GM18861 (cell line): ENCODE measurements at regions not wholly inside any gene's neighbourhood (a gene's known extent, or its start where the extent isn't known, plus 50 kb on each side); places are given as distances from the start of the nearest gene placed in this dataset.
"Not testable (repeated sequence)": the region's sequence is repeated elsewhere in the genome, so short reads cannot be mapped to it uniquely, and the experiment has no call there.

ENCODE experiments used
- ATAC-seq: cut with Tn5 transposase; IDR thresholded peaks from one replicate; pipeline ENCODE4 v1.9.1; 2021; ENCODE audit not compliant: unreplicated experiment

- no peak for ATAC-seq
Observed at GRCh38 chr4:187714957-187715356, 280.6 kb upstream of the ZFP42 start.

DNA sequence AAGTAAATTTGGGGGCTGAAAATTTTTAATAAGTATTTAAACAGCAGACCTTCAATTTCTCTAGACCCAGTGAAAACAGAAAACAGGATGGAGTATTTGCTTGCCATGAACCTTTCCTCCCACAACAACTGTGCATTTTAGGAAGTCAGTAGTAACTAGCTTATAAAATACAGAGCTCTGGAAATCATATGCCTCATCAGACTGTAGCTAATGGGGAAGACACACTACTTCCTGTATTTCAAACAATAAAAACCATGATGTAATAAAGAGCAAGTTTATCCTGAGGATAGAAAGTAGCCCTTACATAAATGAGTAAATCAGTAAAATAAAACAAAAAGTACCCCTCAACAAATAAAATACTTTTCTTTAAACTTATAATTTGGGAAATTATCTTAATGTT is 280.1 kb upstream of the ZFP42 start:
- ATAC-seq = no peak

GRCh38 chr4:187724456-187724855 is 271.1 kb upstream of the ZFP42 start:
- ATAC-seq = no peak

DNA sequence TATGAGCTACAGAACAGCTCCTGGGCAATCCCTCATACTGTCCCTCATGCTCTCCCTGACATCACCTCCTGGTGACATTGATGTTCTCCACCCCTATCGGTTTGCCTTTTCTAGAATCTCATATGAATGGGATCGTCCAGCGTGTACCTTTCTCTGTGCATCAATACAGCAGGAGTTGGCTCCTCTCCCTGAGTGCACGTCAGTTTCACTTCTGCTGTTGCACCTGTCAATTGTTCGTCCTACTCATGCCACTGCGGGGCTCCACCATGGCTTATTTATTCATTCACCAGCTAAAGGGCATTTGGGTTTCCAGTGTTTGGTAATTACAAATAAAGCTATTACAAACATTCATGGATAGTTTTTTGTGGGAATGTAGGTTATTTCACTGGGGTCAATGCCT is 269.1 kb upstream of the ZFP42 start:
- no peak for ATAC-seq

DNA sequence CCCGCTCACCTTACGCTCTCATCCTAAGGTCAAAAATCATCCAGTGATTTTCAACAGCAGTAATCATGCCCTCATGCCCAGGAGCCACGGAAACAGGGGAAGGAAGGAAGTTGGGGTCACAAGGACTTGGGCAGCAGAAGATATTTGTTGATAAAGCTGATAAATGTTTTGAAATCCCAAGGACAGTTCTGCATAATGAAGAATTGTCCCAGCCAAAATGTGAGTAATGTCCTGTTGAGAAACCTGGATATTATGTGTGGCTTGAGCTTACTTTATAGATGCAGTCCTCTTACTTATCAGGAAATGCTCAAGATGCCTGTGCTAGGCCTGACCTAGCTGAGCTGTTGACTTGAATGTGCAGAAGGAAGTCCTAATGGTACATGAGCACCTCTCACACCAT is 263.0 kb upstream of the ZFP42 start:
- no peak for ATAC-seq

- no peak for ATAC-seq
Observed at GRCh38 chr4:187739771-187740170, 255.8 kb upstream of the ZFP42 start.

GRCh38 chr4:187744911-187745310 is 250.7 kb upstream of the ZFP42 start:
- ATAC-seq = no peak

DNA sequence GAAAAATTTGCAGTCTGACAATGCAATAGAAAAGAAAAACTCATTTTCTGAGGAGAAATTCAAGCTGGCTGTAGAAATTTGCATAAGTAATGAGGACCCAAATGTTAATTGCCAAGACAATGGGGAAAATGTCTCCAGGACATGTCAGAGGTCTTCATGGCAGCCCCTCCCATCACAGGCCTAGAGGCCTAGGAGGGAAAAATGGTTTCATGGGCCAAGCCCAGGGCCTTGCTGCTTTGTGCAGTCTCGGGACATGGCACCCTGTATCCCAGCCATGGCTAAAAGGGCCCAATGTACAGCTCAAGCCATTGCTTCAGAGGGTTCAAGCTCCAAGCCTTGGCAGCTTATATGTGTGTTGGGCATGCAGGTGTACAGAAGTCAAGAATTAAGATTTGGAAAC is 244.9 kb upstream of the ZFP42 start:
- not testable (repeated sequence) for ATAC-seq

DNA sequence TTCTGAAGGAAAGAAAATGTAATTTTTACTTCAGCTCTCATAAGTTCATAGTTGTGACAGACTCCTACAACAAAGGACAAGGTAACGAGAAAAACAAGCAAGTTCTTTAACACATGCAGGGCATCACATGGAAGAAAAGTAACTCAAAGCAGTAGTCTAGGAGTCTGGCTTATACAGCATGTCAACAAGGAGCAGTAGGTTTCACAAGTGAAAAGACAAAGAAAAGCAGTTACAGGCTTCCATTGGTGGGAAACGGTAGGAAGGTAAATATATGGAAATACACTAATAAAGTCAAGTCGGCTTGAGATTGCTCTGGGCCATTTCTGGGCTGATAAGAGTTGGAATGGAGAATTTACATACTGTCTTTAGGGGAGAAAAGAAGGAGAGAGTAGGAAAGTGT is 228.4 kb upstream of the ZFP42 start:
- ATAC-seq = no peak

DNA sequence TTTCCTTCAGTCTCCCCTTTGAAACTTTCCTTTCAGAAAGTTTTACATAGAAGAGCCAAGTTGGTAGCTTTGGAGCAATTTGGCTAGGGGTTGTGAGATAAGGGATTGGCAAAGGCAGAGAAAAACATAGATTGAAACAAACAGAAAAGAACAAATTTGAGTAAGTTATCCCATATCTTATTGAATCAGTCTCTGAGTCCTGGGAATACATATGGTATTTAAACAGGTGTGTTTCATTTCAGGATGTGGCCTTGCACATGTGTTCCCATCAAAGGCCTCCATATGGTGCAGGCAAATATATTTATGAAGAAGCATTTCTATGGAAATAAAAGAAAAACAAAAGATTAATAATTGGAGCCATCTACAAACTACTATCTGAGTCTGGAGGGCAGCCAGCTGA is 227.9 kb upstream of the ZFP42 start:
- no peak for ATAC-seq

GRCh38 chr4:187770345-187770744 is 225.2 kb upstream of the ZFP42 start:
- ATAC-seq = no peak

GRCh38 chr4:187777954-187778353 is 217.6 kb upstream of the ZFP42 start:
- ATAC-seq = no peak

DNA sequence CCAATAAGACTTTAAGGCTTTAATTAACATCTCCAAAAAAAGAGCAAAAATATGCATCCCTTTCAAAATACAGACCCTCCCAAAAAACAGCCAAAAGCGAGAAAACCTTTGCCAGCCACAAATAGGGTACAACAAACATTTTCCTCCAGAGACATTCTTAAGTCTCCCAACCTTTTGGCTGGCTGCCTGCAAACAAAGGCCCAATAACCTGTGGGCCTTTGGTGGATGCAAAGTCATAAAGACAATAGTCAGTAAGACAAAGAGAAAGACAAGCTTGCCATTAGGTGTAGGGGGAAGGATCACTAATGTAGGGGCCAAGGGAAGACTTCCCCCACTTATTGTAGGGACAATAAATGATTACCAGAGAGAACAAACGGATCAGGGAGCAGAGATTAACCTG is 215.5 kb upstream of the ZFP42 start:
- ATAC-seq = no peak

- ATAC-seq = no peak
Observed at GRCh38 chr4:187782286-187782824, 213.2 kb upstream of the ZFP42 start.

DNA sequence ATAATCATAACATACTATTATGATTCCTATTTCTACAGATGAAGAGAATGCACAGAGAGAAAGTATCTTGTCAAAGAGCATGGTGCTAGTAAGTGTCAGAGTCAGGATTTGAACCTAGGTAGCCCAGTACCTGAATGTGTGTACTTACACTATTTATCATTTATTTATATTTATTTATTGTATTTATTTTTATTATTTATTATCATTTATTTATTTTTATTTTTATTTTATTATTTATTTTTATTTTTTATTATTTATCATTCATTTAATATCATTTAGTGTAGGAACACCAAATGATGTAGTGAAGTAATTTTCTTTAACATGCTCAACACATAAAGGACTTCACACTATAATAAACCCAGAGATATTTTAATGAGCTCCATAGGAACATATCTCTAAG is 209.4 kb upstream of the ZFP42 start:
- no peak for ATAC-seq

DNA sequence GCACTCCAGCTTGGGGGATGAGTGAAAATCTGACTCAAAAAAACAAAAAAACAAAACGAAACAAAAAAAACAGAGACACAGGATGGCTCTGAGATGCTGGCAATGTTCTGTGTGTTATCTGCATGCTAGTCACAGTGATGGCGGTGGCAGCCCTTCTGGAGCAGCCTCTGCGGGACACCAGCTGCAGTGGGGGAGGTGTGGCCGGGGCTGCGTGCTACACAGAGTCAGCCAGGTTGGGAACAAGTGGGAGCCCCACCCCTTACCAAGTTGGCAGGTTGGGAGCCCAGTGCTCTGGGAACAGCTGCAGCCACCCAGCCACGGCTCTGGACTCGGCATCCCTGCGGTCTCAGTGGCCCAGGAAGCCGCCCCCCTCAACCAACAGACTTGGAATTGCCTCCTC is 206.5 kb upstream of the ZFP42 start:
- ATAC-seq = no peak

GRCh38 chr4:187795737-187796136 is 199.8 kb upstream of the ZFP42 start:
- no peak for ATAC-seq

- no peak for ATAC-seq
Observed at GRCh38 chr4:187798385-187798784, 197.2 kb upstream of the ZFP42 start.

DNA sequence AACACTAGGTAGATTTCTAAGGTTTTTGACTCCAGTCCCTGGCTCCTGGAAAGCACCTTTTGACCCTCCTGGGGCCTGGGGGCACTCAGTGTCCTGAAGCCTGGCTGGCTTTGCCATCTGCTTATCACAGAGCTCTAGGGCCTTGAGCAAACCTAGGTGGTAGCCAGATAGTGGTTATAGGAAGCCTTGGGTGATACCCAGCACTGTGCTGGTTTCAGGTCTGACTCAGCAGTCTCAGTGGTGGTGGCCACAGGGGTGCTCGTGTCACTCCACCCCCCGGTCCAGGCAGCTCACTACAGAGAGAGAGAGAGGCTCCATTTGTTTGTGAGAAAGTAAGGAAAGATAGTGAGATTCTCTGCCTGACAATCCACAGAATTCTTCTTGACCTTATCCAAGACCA is 195.8 kb upstream of the ZFP42 start:
- ATAC-seq = no peak

GRCh38 chr4:187811591-187811990 is 184.0 kb upstream of the ZFP42 start:
- ATAC-seq = no peak

GRCh38 chr4:187814737-187815465 is 180.7 kb upstream of the ZFP42 start:
- ATAC-seq = no peak

DNA sequence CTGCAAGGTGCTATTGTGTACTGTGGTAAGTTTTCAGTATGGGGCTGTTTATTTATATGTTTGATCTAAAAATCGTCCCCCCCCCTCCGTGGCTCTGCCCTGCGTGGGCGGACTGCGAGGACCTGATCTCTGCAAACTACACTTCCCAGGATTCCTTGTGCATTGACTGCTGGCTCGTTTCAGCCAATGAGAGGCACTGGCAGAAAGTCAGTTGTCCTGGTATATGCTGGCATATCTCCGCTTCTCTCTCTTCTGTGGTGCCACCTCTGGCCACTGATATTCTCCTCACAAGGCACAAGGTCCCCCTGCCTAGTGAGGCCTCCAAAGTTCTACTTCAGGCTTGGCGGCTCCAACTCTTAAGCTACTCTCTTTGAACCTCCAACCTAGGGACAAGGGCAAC is 168.8 kb upstream of the ZFP42 start:
- no peak for ATAC-seq

GRCh38 chr4:187827631-187828030 is 167.9 kb upstream of the ZFP42 start:
- no peak for ATAC-seq
